ENCODE measurements at regions not wholly inside any gene's neighbourhood (a gene's known extent, or its start where the extent isn't known, plus 50 kb on each side); places are given as distances from the start of the nearest gene placed in this dataset.

GRCh38 chr10:14447094-14447839 is 116.5 kb upstream of the FRMD4A start:
- TF ChIP-seq, protein P1, sequence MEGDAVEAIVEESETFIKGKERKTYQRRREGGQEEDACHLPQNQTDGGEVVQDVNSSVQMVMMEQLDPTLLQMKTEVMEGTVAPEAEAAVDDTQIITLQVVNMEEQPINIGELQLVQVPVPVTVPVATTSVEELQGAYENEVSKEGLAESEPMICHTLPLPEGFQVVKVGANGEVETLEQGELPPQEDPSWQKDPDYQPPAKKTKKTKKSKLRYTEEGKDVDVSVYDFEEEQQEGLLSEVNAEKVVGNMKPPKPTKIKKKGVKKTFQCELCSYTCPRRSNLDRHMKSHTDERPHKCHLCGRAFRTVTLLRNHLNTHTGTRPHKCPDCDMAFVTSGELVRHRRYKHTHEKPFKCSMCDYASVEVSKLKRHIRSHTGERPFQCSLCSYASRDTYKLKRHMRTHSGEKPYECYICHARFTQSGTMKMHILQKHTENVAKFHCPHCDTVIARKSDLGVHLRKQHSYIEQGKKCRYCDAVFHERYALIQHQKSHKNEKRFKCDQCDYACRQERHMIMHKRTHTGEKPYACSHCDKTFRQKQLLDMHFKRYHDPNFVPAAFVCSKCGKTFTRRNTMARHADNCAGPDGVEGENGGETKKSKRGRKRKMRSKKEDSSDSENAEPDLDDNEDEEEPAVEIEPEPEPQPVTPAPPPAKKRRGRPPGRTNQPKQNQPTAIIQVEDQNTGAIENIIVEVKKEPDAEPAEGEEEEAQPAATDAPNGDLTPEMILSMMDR (IDR thresholded peaks at IDR 0.05; ENCODE audit: insufficient read depth, low read length) = no peak
- no peak for DNase-seq (ENCODE audit: low read depth)
- no peak overlapping the region for H3K4me3 ChIP-seq (ENCODE audit: low read depth, low read length)

DNA sequence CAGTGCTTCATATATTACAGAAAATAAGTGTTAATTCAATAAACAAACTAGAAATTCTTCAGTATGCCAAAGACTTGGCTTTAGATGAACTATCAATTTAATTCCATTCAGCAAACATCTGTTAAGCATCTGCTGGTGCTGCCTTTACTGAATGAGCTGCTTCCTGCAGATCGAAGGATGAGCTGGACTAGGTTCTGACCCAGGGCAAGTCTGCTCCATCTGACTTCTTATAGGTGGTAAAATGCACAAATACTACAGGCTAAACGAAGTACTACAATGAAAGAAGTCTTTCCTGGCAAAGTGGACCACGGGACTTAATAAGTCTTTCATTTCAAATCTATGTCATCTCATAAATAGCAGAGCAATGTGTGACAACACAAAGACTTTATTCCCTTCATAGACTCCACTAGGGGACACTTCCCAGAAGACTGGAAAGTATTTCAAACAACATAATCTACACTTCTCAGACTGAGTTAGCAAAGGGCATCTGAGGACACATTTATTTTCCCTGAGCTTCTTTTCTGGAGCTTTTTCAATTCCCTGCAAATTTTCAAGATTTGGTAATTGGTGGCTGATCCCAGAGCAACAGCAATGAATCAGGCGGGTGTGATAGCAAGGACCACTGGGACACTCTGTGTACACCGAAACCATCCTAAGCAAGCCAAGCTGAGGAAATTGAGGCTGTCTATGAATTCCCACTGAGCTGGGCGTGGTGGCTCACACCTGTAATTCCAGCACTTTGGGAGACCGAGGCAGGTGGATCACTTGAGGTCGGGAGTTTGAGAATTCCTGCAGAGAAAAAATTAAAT is 108.9 kb upstream of the FRMD4A start:
- no peak for DNase-seq (ENCODE audit: low read depth)
- H3K4me3 ChIP-seq (ENCODE audit: low read depth, low read length) = no peak overlapping the region
- TF ChIP-seq, protein P1 (IDR thresholded peaks at IDR 0.05; ENCODE audit: insufficient read depth, low read length) = peak; percentile 6

- TF ChIP-seq, protein P1 (IDR thresholded peaks at IDR 0.05; ENCODE audit: insufficient read depth, low read length) = no peak
- DNase-seq (ENCODE audit: low read depth) = no peak
- no peak overlapping the region for H3K4me3 ChIP-seq (ENCODE audit: low read depth, low read length)
Observed at GRCh38 chr10:14438576-14438975, 107.9 kb upstream of the FRMD4A start.

DNA sequence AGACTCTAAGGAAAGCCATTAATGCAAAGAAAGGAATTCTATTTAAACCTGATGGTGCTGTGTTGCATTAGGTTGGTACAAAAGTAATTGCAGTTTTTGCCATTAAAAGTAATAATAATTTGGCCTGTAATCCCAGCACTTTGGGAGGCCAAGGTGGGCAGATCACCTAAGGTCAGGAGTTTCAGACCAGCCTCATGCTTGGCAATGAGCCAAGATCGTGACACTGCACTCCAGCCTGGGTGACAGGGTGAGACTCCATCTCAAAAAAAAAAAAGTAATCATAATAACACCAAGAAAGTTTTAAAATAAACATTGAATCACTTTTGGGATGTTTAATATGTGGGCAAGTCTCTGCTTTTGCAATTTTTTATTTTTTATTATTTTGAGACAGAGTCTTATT is 107.3 kb upstream of the FRMD4A start:
- TF ChIP-seq, protein P1 (IDR thresholded peaks at IDR 0.05; ENCODE audit: insufficient read depth, low read length) = no peak
- DNase-seq (ENCODE audit: low read depth) = no peak
- no peak overlapping the region for H3K4me3 ChIP-seq (ENCODE audit: low read depth, low read length)

- DNase-seq (ENCODE audit: low read depth) = no peak
- no peak overlapping the region for H3K4me3 ChIP-seq (ENCODE audit: low read depth, low read length)
- TF ChIP-seq, protein P1 (IDR thresholded peaks at IDR 0.05; ENCODE audit: insufficient read depth, low read length) = no peak
Observed at GRCh38 chr10:14435976-14436632, 105.4 kb upstream of the FRMD4A start.

- DNase-seq (ENCODE audit: low read depth) = no peak
- TF ChIP-seq, protein P1 (IDR thresholded peaks at IDR 0.05; ENCODE audit: insufficient read depth, low read length) = no peak
- H3K4me3 ChIP-seq (ENCODE audit: low read depth, low read length) = no peak overlapping the region
Observed at GRCh38 chr10:14433147-14433546, 102.4 kb upstream of the FRMD4A start.

All from fibroblast of the aortic adventitia (primary cell).